Endothelial cell of umbilical vein (primary cell): ENCODE measurements at regions not wholly inside any gene's neighbourhood (a gene's known extent, or its start where the extent isn't known, plus 50 kb on each side); places are given as distances from the start of the nearest gene placed in this dataset.

Experiments
- BruUV-seq: library from RNA; stranded (reverse); fragments of 400-500 nt; replicated peaks from 2 replicates; lab custom pipeline; 2021; lab: Mats Ljungman, UMichigan
- CTCF ChIA-PET: fragments of 300-600, 350-600 bp; sonication (Branson Sonifier 250); formaldehyde crosslinking; loops from one replicate; lab custom pipeline; 2021; ENCODE audit warnings: antibody characterized with exemption, inconsistent platforms; lab: Charles Lee
- POLR2A ChIA-PET: fragments of 300-600, 350-600 bp; sonication (Branson Sonifier 250); formaldehyde crosslinking; loops from one replicate; lab custom pipeline; 2021; ENCODE audit warnings: antibody characterized with exemption, inconsistent platforms; lab: Charles Lee
- DNase-seq: peaks from one replicate; pipeline ENCODE4 v3.0.0-alpha.2; 2011; ENCODE audit warnings: low read depth, low spot score
- FAIRE-seq: peaks from 2 replicates; lab custom pipeline; 2011; peaks lifted over from hg19 to GRCh38; lab: Jason Lieb, UNC
- H2AFZ ChIP-seq: 2 replicates; pipeline ENCODE4 v1.6.0; 2012; ENCODE audit warnings: low read depth, low read length, control low read depth, inconsistent platforms
- H3K27ac ChIP-seq: 2 replicates; pipeline ENCODE4 v1.5.1; 2011; ENCODE audit warnings: low read depth, mild to moderate bottlenecking, control low read depth, low read length, moderate library complexity; ENCODE audit not compliant: insufficient read depth
- H3K27me3 ChIP-seq, 2 experiments: 2 replicates each; pipeline versions ENCODE4 v1.6.0 to v1.6.1; 2011; ENCODE audit warnings: low read length in 2 of 2, mixed read lengths in 1 of 2; ENCODE audit not compliant: control insufficient read depth in 2 of 2, insufficient read depth in 2 of 2
- H3K36me3 ChIP-seq, 2 experiments: 2 replicates in 1 of 2; 3 replicates in 1 of 2; pipeline ENCODE4 v1.5.1; 2011; ENCODE audit warnings: low read length in 2 of 2, mild to moderate bottlenecking in 1 of 2, moderate library complexity in 1 of 2; ENCODE audit not compliant: control insufficient read depth in 2 of 2, insufficient read depth in 2 of 2; ENCODE audit errors: extremely low read depth in 1 of 2
- H3K4me1 ChIP-seq: 3 replicates; pipeline ENCODE4 v1.5.1; 2011; ENCODE audit warnings: mild to moderate bottlenecking, low read length; ENCODE audit not compliant: control insufficient read depth, insufficient read depth; ENCODE audit errors: extremely low read depth
- H3K4me2 ChIP-seq: 2 replicates; pipeline ENCODE4 v1.6.1; 2011; ENCODE audit warnings: low read length, control low read depth, mixed read lengths; ENCODE audit not compliant: insufficient read depth
- H3K4me3 ChIP-seq, 3 experiments: fragments of 200-600 bp in 1 of 3; sonication (generic), shearing (Covaris generic) in 1 of 3; replicated peaks in 1 of 3; 2 replicates each; pipeline ENCODE4 v1.5.1; 2011 to 2016; ENCODE audit warnings: control low read depth in 3 of 3, low read length in 3 of 3, mild to moderate bottlenecking in 2 of 3, inconsistent platforms in 1 of 3, low read depth in 1 of 3, moderate library complexity in 1 of 3; ENCODE audit not compliant: insufficient read depth in 1 of 3
- H3K79me2 ChIP-seq: 2 replicates; pipeline ENCODE4 v1.6.0; 2012; ENCODE audit warnings: low read length, inconsistent platforms; ENCODE audit not compliant: control insufficient read depth, insufficient read depth
- H3K9ac ChIP-seq: replicated peaks from 2 replicates; pipeline ENCODE3; 2011; ENCODE audit warnings: low read length, control low read depth; ENCODE audit not compliant: insufficient read depth; ENCODE audit errors: extremely low read depth
- H3K9me1 ChIP-seq: replicated peaks from 3 replicates; pipeline ENCODE4 v1.6.0; 2011; ENCODE audit warnings: mild to moderate bottlenecking, low read length; ENCODE audit not compliant: control insufficient read depth, insufficient read depth; ENCODE audit errors: extremely low read depth
- H3K9me3 ChIP-seq: replicated peaks from 2 replicates; pipeline ENCODE4 v1.5.1; 2012; ENCODE audit warnings: low read length, inconsistent platforms; ENCODE audit not compliant: control insufficient read depth, insufficient read depth
- H4K20me1 ChIP-seq: replicated peaks from 2 replicates; pipeline ENCODE3; 2011; ENCODE audit warnings: mild to moderate bottlenecking, low read length; ENCODE audit not compliant: control insufficient read depth, insufficient read depth; ENCODE audit errors: extremely low read depth
- EZH2 ChIP-seq: IDR thresholded peaks from 2 replicates; pipeline ENCODE4 v1.6.1; 2012; ENCODE audit warnings: borderline replicate concordance, low read depth, mild to moderate bottlenecking, moderate library complexity, low read length, inconsistent platforms; ENCODE audit not compliant: severe bottlenecking
- FOS ChIP-seq: IDR thresholded peaks from 2 replicates; pipeline ENCODE4 v1.6.1; 2011; ENCODE audit warnings: mild to moderate bottlenecking, low read length, moderate library complexity, borderline replicate concordance; ENCODE audit not compliant: insufficient read depth
- GATA2 ChIP-seq: IDR thresholded peaks from 2 replicates; pipeline ENCODE4 v1.7.0; 2011; ENCODE audit warnings: low read depth, mild to moderate bottlenecking, moderate library complexity, mixed read lengths, low read length; ENCODE audit not compliant: insufficient read length, insufficient read depth
- JUN ChIP-seq: IDR thresholded peaks from 2 replicates; pipeline ENCODE4 v1.6.1; 2011; ENCODE audit warnings: borderline replicate concordance, low read depth; ENCODE audit not compliant: insufficient read length, insufficient read depth
- MYC ChIP-seq: IDR thresholded peaks from one replicate; pipeline ENCODE4 v1.6.1; 2011; ENCODE audit warnings: mild to moderate bottlenecking, low read depth, low read length
- POLR2A ChIP-seq: IDR thresholded peaks from 2 replicates; pipeline ENCODE4 v1.6.1; 2012; ENCODE audit warnings: low read depth, mild to moderate bottlenecking, control low read depth, low read length
- POLR2AphosphoS5 ChIP-seq: IDR thresholded peaks from 2 replicates; pipeline ENCODE4 v1.6.1; 2012; ENCODE audit warnings: low read depth, mild to moderate bottlenecking, control low read depth, low read length, moderate library complexity; ENCODE audit not compliant: insufficient read depth
- dilution Hi-C: fragments of 300-500 bp; cut with MboI; formaldehyde crosslinking; loops from one replicate; pipeline ENCODE4 v1.15.0; 2019; ENCODE audit warnings: low sequenced_read_pairs; ENCODE audit not compliant: extremely low pct_ligation_motif_present
- intact Hi-C: fragments of 100-400 bp; cut with micrococcal nuclease; formaldehyde crosslinking; loops from one replicate; pipeline ENCODE4 v1.10.0; 2022
- TF ChIP-seq, protein P1 (sequence below), 2 donors: IDR thresholded peaks; 1 replicate in 1 of 2; 2 replicates in 1 of 2; pipeline ENCODE4 v1.5.1; 2011; ENCODE audit warnings: low read length in 2 of 2, mild to moderate bottlenecking in 2 of 2, moderate library complexity in 2 of 2, control low read depth in 1 of 2, inconsistent platforms in 1 of 2, low read depth in 1 of 2; ENCODE audit not compliant: insufficient read depth in 1 of 2; ENCODE audit errors: extremely low read depth in 1 of 2
- TF ChIP-seq, protein P2 (sequence below): IDR thresholded peaks from 2 replicates; pipeline ENCODE4 v1.6.1; 2011; ENCODE audit not compliant: insufficient read depth, insufficient read length

DNA sequence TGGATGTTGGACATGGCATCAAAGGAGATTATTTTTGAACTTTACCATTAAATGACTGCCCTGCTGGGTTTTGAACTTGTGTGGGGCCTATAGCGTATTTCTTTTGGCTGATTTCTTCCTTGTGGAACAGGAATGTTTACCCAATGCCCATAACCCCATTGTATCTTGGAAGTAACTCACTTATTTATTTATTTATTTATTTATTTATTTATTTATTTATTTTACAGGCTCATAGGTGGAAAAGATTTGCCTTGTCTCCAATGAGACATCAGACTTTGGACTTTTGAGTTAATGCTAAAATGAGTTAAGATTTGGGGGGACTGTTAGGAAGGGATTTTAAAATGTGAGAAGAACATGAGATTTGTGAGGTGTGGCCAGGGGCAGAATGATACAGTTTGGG lies 273.1 kb downstream of the SLITRK2 start:
- DNase-seq (no peak), FAIRE-seq (no peak)
- H4K20me1 ChIP-seq, result no peaks in the 10 kb centered on the region
- no peaks in the 10 kb centered on the region for H3K9me1 ChIP-seq
- no peaks in the 10 kb centered on the region for H3K79me2 ChIP-seq
- ChIA-PET POLR2A (no interaction called here), CTCF (no interaction called here)
- H3K4me2 ChIP-seq, result no peak overlapping the region
- H3K36me3 ChIP-seq, result no peaks in the 10 kb centered on the region
- no peak overlapping the region for H2AFZ ChIP-seq
- intact Hi-C loops (no loop called here), dilution Hi-C loops (no loop called here)
- H3K4me1 ChIP-seq, result no peaks in the 10 kb centered on the region
- no peak overlapping the region for H3K4me3 ChIP-seq
- BruUV-seq, result no TSS peak
- TF ChIP-seq POLR2AphosphoS5 (no peak), JUN (no peak), POLR2A (no peak), EZH2 (no peak), GATA2 (no peak)
- TF ChIP-seq, protein P1, sequence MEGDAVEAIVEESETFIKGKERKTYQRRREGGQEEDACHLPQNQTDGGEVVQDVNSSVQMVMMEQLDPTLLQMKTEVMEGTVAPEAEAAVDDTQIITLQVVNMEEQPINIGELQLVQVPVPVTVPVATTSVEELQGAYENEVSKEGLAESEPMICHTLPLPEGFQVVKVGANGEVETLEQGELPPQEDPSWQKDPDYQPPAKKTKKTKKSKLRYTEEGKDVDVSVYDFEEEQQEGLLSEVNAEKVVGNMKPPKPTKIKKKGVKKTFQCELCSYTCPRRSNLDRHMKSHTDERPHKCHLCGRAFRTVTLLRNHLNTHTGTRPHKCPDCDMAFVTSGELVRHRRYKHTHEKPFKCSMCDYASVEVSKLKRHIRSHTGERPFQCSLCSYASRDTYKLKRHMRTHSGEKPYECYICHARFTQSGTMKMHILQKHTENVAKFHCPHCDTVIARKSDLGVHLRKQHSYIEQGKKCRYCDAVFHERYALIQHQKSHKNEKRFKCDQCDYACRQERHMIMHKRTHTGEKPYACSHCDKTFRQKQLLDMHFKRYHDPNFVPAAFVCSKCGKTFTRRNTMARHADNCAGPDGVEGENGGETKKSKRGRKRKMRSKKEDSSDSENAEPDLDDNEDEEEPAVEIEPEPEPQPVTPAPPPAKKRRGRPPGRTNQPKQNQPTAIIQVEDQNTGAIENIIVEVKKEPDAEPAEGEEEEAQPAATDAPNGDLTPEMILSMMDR (IDR thresholded peaks at IDR 0.05; ENCODE audit: extremely low read depth in 1 of 2, insufficient read depth in 1 of 2, low read depth in 1 of 2, low read length in 2 of 2), result no peak
- TF ChIP-seq, protein P2, sequence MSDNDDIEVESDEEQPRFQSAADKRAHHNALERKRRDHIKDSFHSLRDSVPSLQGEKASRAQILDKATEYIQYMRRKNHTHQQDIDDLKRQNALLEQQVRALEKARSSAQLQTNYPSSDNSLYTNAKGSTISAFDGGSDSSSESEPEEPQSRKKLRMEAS, result no peak
- no peaks in the 10 kb centered on the region for H3K27me3 ChIP-seq
- no peak overlapping the region for H3K9ac ChIP-seq
- H3K9me3 ChIP-seq, result peaks cover 2% of the 10 kb centered on the region
- H3K27ac ChIP-seq, result no peak overlapping the region

DNA sequence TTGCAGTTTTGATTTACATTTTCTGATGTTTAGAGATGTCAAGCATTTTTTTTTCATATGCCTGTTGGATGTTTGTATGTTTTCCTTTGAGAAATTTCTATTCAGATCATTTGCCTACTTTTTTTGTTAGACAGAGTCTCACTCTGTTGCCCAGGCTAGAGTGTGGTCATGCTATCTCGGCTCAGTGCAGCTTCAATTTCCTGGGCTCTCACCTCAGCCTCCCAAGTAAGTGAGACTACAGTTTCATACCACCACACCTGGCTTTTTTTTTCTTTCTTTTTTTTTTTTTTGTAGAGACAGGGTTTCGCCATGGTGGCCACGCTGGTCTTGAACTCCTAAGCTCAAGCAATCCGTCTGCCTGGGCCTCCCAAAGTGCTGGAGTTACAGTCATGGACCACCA lies 291.7 kb downstream of the SLITRK2 start:
- no peaks in the 10 kb centered on the region for H3K27me3 ChIP-seq
- no peak overlapping the region for H3K27ac ChIP-seq
- no peaks in the 10 kb centered on the region for H4K20me1 ChIP-seq
- no peak overlapping the region for H2AFZ ChIP-seq
- intact Hi-C loops, result no loop called here
- dilution Hi-C loops, result no loop called here
- TF ChIP-seq, protein P1 (IDR thresholded peaks at IDR 0.05; ENCODE audit: extremely low read depth in 1 of 2, insufficient read depth in 1 of 2, low read depth in 1 of 2, low read length in 2 of 2), result no peak
- TF ChIP-seq POLR2A, result no peak
- no peak for TF ChIP-seq EZH2
- TF ChIP-seq FOS, result no peak
- TF ChIP-seq, protein P2, result no peak
- TF ChIP-seq POLR2AphosphoS5, result no peak
- TF ChIP-seq JUN, result no peak
- TF ChIP-seq MYC, result no peak
- TF ChIP-seq GATA2, result no peak
- DNase-seq (no peak), FAIRE-seq (no peak)
- H3K9me1 ChIP-seq, result no peaks in the 10 kb centered on the region
- POLR2A ChIA-PET, result no interaction called here
- no peaks in the 10 kb centered on the region for H3K4me1 ChIP-seq
- no peaks in the 10 kb centered on the region for H3K79me2 ChIP-seq
- H3K9ac ChIP-seq, result no peak overlapping the region
- no peaks in the 10 kb centered on the region for H3K9me3 ChIP-seq
- no peak overlapping the region for H3K4me2 ChIP-seq
- no peak overlapping the region for H3K4me3 ChIP-seq
- CTCF ChIA-PET, result no interaction called here
- no peaks in the 10 kb centered on the region for H3K36me3 ChIP-seq
- no TSS peak for BruUV-seq
